Stimulated activated CD4-positive, alpha-beta T cell treated with anti-CD3 and anti-CD28 coated beads, Interleukin-12 subunit alpha, Interleukin-12 subunit beta, amount 100 ng/mL, for 48 hours (primary cell): ENCODE measurements at regions not wholly inside any gene's neighbourhood (a gene's known extent, or its start where the extent isn't known, plus 50 kb on each side); places are given as distances from the start of the nearest gene placed in this dataset.
"Not testable (repeated sequence)": the region's sequence is repeated elsewhere in the genome, so short reads cannot be mapped to it uniquely, and the experiment has no call there.

ENCODE experiments used
- DNase-seq, 3 donors: peaks; one replicate each; pipeline ENCODE4 v3.0.0-alpha.2; 2020; ENCODE audit warnings: low read depth in 2 of 3, low spot score in 1 of 3

GRCh38 chr9:115766370-115766955 lies 387.1 kb upstream of the PAPPA start:
- no peak for DNase-seq

- DNase-seq = no peak
These were observed 383.1 kb upstream of the PAPPA start for GRCh38 chr9:115770521-115770920.

- no peak for DNase-seq
These were observed 377.9 kb upstream of the PAPPA start for GRCh38 chr9:115775659-115776058.

- DNase-seq = no peak
These were observed 376.0 kb upstream of the PAPPA start for GRCh38 chr9:115777610-115778009.

- DNase-seq = no peak
These were observed 372.4 kb upstream of the PAPPA start for GRCh38 chr9:115781070-115781736.

GRCh38 chr9:115786321-115786720 lies 367.3 kb upstream of the PAPPA start:
- DNase-seq = no peak

GRCh38 chr9:115790520-115790919 lies 363.1 kb upstream of the PAPPA start:
- no peak for DNase-seq

GRCh38 chr9:115794921-115795475 lies 358.6 kb upstream of the PAPPA start:
- no peak for DNase-seq

GRCh38 chr9:115799734-115800133 lies 353.9 kb upstream of the PAPPA start:
- no peak for DNase-seq

GRCh38 chr9:115804206-115804605 lies 349.4 kb upstream of the PAPPA start:
- no peak for DNase-seq

- DNase-seq = no peak
These were observed 345.5 kb upstream of the PAPPA start for GRCh38 chr9:115808108-115808507.

- DNase-seq = no peak
These were observed 344.9 kb upstream of the PAPPA start for GRCh38 chr9:115808695-115809094.

GRCh38 chr9:115810166-115810565 lies 343.4 kb upstream of the PAPPA start:
- no peak for DNase-seq

- no peak for DNase-seq
These were observed 339.5 kb upstream of the PAPPA start for GRCh38 chr9:115814081-115814480.

- no peak for DNase-seq
These were observed 337.8 kb upstream of the PAPPA start for GRCh38 chr9:115815786-115816185.

GRCh38 chr9:115818651-115819050 lies 334.9 kb upstream of the PAPPA start:
- not testable (repeated sequence) for DNase-seq

GRCh38 chr9:115832031-115832430 lies 321.6 kb upstream of the PAPPA start:
- DNase-seq = no peak

GRCh38 chr9:115837618-115838017 lies 316.0 kb upstream of the PAPPA start:
- no peak for DNase-seq

- no peak for DNase-seq
These were observed 315.2 kb upstream of the PAPPA start for GRCh38 chr9:115838417-115838816.

GRCh38 chr9:115844433-115844832 lies 309.2 kb upstream of the PAPPA start:
- DNase-seq = not testable (repeated sequence)

- no peak for DNase-seq
These were observed 307.8 kb upstream of the PAPPA start for GRCh38 chr9:115845648-115846312.

GRCh38 chr9:115847216-115847615 lies 306.4 kb upstream of the PAPPA start:
- DNase-seq = no peak
